HepG2 (cell line): ENCODE measurements at regions not wholly inside any gene's neighbourhood (a gene's known extent, or its start where the extent isn't known, plus 50 kb on each side); places are given as distances from the start of the nearest gene placed in this dataset.

Experiments used
- KDM5A ChIP-seq: fragments of 200-600 bp; sonication (generic); IDR thresholded peaks from 2 replicates; pipeline ENCODE4 v1.7.0; 2018; ENCODE audit warnings: antibody characterized with exemption, mild to moderate bottlenecking, low read length, borderline replicate concordance
- PHF21A ChIP-seq: sonication (generic); formaldehyde crosslinking; IDR thresholded peaks from 2 replicates; pipeline ENCODE4 v1.5.0; 2020; ENCODE audit warnings: mild to moderate bottlenecking, missing genetic modification reagents
- POLR2A ChIP-seq, 2 experiments: IDR thresholded peaks; 2 replicates each; pipeline ENCODE4 v1.6.1; 2011; ENCODE audit warnings: low read depth in 2 of 2, low read length in 2 of 2, mild to moderate bottlenecking in 1 of 2, moderate library complexity in 1 of 2; ENCODE audit not compliant: insufficient read depth in 1 of 2
- POLR2AphosphoS5 ChIP-seq: IDR thresholded peaks from 2 replicates; pipeline ENCODE4 v1.6.1; 2012; ENCODE audit warnings: low read depth, low read length
- REST ChIP-seq, 2 experiments: IDR thresholded peaks; 2 replicates each; pipeline ENCODE4 v1.6.1; 2011 to 2012; ENCODE audit warnings: low read length in 2 of 2, borderline replicate concordance in 1 of 2, low read depth in 1 of 2, mild to moderate bottlenecking in 1 of 2, moderate library complexity in 1 of 2
- SALL2 ChIP-seq: sonication (generic); formaldehyde crosslinking; IDR thresholded peaks from 2 replicates; pipeline ENCODE4 v1.8.1; 2023; ENCODE audit warnings: mild to moderate bottlenecking, missing genetic modification reagents, inconsistent platforms

- TF ChIP-seq POLR2A (IDR thresholded peaks at IDR 0.05; ENCODE audit: insufficient read depth in 1 of 2, low read depth in 2 of 2, low read length in 2 of 2): no peak
- no peak for TF ChIP-seq REST (IDR thresholded peaks at IDR 0.05; ENCODE audit: borderline replicate concordance in 1 of 2, low read depth in 1 of 2, low read length in 2 of 2)
- no peak for TF ChIP-seq PHF21A (CRISPR knock-in tag)
- TF ChIP-seq KDM5A: no peak
- TF ChIP-seq POLR2AphosphoS5: no peak
- TF ChIP-seq SALL2 (CRISPR knock-in tag): no peak
These were observed 898.9 kb upstream of the ADGRB3 start for GRCh38 chr6:67736161-67736560.
